H9 (cell line): ENCODE measurements at regions not wholly inside any gene's neighbourhood (a gene's known extent, or its start where the extent isn't known, plus 50 kb on each side); places are given as distances from the start of the nearest gene placed in this dataset.

Experiments used
- DNase-seq: peaks from one replicate; pipeline ENCODE4 v3.0.0-alpha.2; 2017
- H2AFZ ChIP-seq: one replicate; pipeline ENCODE4 v1.6.1; 2013; ENCODE audit warnings: mild to moderate bottlenecking, low read length, control low read depth, moderate library complexity
- H2AK5ac ChIP-seq: 2 replicates; pipeline ENCODE4 v1.6.1; 2013; ENCODE audit warnings: low read length, control low read depth, mixed read lengths; ENCODE audit not compliant: insufficient read length
- H2BK120ac ChIP-seq: one replicate; pipeline ENCODE4 v1.6.1; 2013; ENCODE audit warnings: low read depth, mild to moderate bottlenecking, low read length, control low read depth, inconsistent platforms; ENCODE audit not compliant: poor library complexity, severe bottlenecking
- H2BK12ac ChIP-seq: 2 replicates; pipeline ENCODE4 v1.6.1; 2013; ENCODE audit warnings: low read length, control low read depth, mixed read lengths, low read depth; ENCODE audit not compliant: insufficient read length
- H2BK15ac ChIP-seq: 2 replicates; pipeline ENCODE4 v1.6.1; 2013; ENCODE audit warnings: low read depth, low read length, control low read depth
- H2BK20ac ChIP-seq: one replicate; pipeline ENCODE4 v1.6.1; 2013; ENCODE audit warnings: low read depth, mild to moderate bottlenecking, low read length, control low read depth, inconsistent platforms; ENCODE audit not compliant: poor library complexity, severe bottlenecking
- H2BK5ac ChIP-seq: 2 replicates; pipeline ENCODE4 v1.6.1; 2013; ENCODE audit warnings: low read length, control low read depth, mixed read lengths; ENCODE audit not compliant: insufficient read length
- H3K14ac ChIP-seq: 2 replicates; pipeline ENCODE4 v1.6.1; 2013; ENCODE audit warnings: low read length, control low read depth; ENCODE audit not compliant: insufficient read depth
- H3K18ac ChIP-seq: 2 replicates; pipeline ENCODE4 v1.6.1; 2013; ENCODE audit warnings: low read depth, mild to moderate bottlenecking, mixed read lengths, low read length, control low read depth; ENCODE audit not compliant: insufficient read length
- H3K23ac ChIP-seq: 2 replicates; pipeline ENCODE4 v1.6.1; 2013; ENCODE audit warnings: low read length, control low read depth, mixed read lengths, low read depth; ENCODE audit not compliant: insufficient read length
- H3K23me2 ChIP-seq: 2 replicates; pipeline ENCODE4 v1.6.1; 2013; ENCODE audit warnings: low read depth, mild to moderate bottlenecking, mixed read lengths, low read length, control low read depth; ENCODE audit not compliant: insufficient read length, poor library complexity, severe bottlenecking
- H3K27ac ChIP-seq: 2 replicates; pipeline ENCODE4 v1.5.1; 2013; ENCODE audit warnings: low read length, control low read depth, mixed read lengths, low read depth; ENCODE audit not compliant: insufficient read length
- H3K27me3 ChIP-seq: 2 replicates; pipeline ENCODE4 v1.6.1; 2013; ENCODE audit warnings: low read length, control low read depth, inconsistent platforms; ENCODE audit not compliant: insufficient read depth
- H3K4ac ChIP-seq: 2 replicates; pipeline ENCODE4 v1.6.1; 2013; ENCODE audit warnings: low read depth, mild to moderate bottlenecking, control low read depth, inconsistent platforms, low read length, moderate library complexity
- H3K4me1 ChIP-seq: 2 replicates; pipeline ENCODE4 v1.6.1; 2013; ENCODE audit warnings: low read length, control low read depth, inconsistent platforms; ENCODE audit not compliant: insufficient read depth
- H3K4me2 ChIP-seq: 2 replicates; pipeline ENCODE4 v1.6.1; 2013; ENCODE audit warnings: low read length, control low read depth, mixed read lengths; ENCODE audit not compliant: insufficient read length, insufficient read depth
- H3K56ac ChIP-seq: 2 replicates; pipeline ENCODE4 v1.6.1; 2013; ENCODE audit warnings: low read depth, mild to moderate bottlenecking, mixed read lengths, low read length, control low read depth; ENCODE audit not compliant: insufficient read length
- H3K79me1 ChIP-seq: 2 replicates; pipeline ENCODE4 v1.6.1; 2013; ENCODE audit warnings: low read depth, mild to moderate bottlenecking, moderate library complexity, low read length, control low read depth, inconsistent platforms; ENCODE audit not compliant: insufficient read depth, poor library complexity, severe bottlenecking
- H3K79me2 ChIP-seq: 2 replicates; pipeline ENCODE4 v1.6.1; 2013; ENCODE audit warnings: low read length, control low read depth, inconsistent platforms; ENCODE audit not compliant: insufficient read depth
- H3K9ac ChIP-seq: 2 replicates; pipeline ENCODE4 v1.6.1; 2013; ENCODE audit warnings: low read length, control low read depth, mixed read lengths; ENCODE audit not compliant: insufficient read length; ENCODE audit errors: extremely low read depth
- H3K9me3 ChIP-seq: one replicate; pipeline ENCODE4 v1.6.1; 2013; ENCODE audit warnings: low read depth, low read length, inconsistent platforms; ENCODE audit not compliant: control insufficient read depth
- H3T11ph ChIP-seq: one replicate; pipeline ENCODE4 v1.6.1; 2013; ENCODE audit warnings: mild to moderate bottlenecking, low read length, control low read depth, inconsistent platforms
- H4K20me1 ChIP-seq: one replicate; pipeline ENCODE4 v1.6.1; 2013; ENCODE audit not compliant: control insufficient read depth, insufficient read length, insufficient read depth
- H4K5ac ChIP-seq: 2 replicates; pipeline ENCODE4 v1.6.1; 2013; ENCODE audit warnings: low read depth, mild to moderate bottlenecking, mixed read lengths, low read length, control low read depth; ENCODE audit not compliant: insufficient read length
- H4K8ac ChIP-seq: replicated peaks from 2 replicates; pipeline ENCODE4 v1.6.1; 2013; ENCODE audit warnings: low read length, control low read depth, mixed read lengths, low read depth; ENCODE audit not compliant: insufficient read length
- H4K91ac ChIP-seq: 2 replicates; pipeline ENCODE4 v1.6.1; 2013; ENCODE audit warnings: low read depth, mild to moderate bottlenecking, moderate library complexity, mixed read lengths, low read length, control low read depth; ENCODE audit not compliant: insufficient read length
- H3K27ac Mint-ChIP-seq, 3 experiments: 2 replicates in 2 of 3; 3 replicates in 1 of 3; pipeline ENCODE4 v1.8.0; 2020 to 2021; ENCODE audit warnings: mixed read lengths in 3 of 3, mild to moderate bottlenecking in 1 of 3, moderate library complexity in 1 of 3
- H3K27me3 Mint-ChIP-seq: 2 replicates; pipeline ENCODE4 v1.8.0; 2021; ENCODE audit warnings: low read depth, mild to moderate bottlenecking, moderate library complexity, mixed read lengths
- H3K36me3 Mint-ChIP-seq, 3 experiments: 2 replicates in 2 of 3; 3 replicates in 1 of 3; pipeline ENCODE4 v1.8.0; 2020 to 2021; ENCODE audit warnings: low read depth in 3 of 3, mixed read lengths in 3 of 3; ENCODE audit not compliant: insufficient read depth in 1 of 3
- H3K4me1 Mint-ChIP-seq, 2 experiments: 2 replicates each; pipeline ENCODE4 v1.8.0; 2020; ENCODE audit warnings: mixed read lengths in 2 of 2
- H3K4me3 Mint-ChIP-seq, 2 experiments: 2 replicates in 1 of 2; 3 replicates in 1 of 2; pipeline ENCODE4 v1.8.0; 2020 to 2021; ENCODE audit warnings: mild to moderate bottlenecking in 2 of 2, mixed read lengths in 2 of 2, moderate library complexity in 1 of 2
- H3K9me3 Mint-ChIP-seq, 2 experiments: 2 replicates in 1 of 2; 3 replicates in 1 of 2; pipeline ENCODE4 v1.8.0; 2020; ENCODE audit warnings: mild to moderate bottlenecking in 2 of 2, mixed read lengths in 2 of 2, moderate library complexity in 1 of 2
- CTCF ChIP-seq: fragments of 200-600 bp; sonication (generic); conservative IDR thresholded peaks from 3 replicates; pipeline ENCODE4 v1.8.0; 2021; ENCODE audit warnings: antibody characterized with exemption, mild to moderate bottlenecking
- WGBS: extraction: QIAGEN DNeasy Blood & Tissue Kit; methylation state at CpG from one replicate; pipeline ENCODE4 v1.1.7; 2013; ENCODE audit warnings: missing lambda C conversion rate, low lambda C conversion rate, mixed read lengths; ENCODE audit not compliant: insufficient read length; ENCODE audit errors: extremely low coverage; 5-methylcytosine and 5-hydroxymethylcytosine counted together

- Histone ChIP-seq H3K23me2 (no peaks in the 10 kb centered on the region), H2AFZ (no peak overlapping the region), H4K91ac (no peak overlapping the region), H3K56ac (no peak overlapping the region), H3K9ac (no peak overlapping the region), H3T11ph (no peak overlapping the region), H2BK12ac (no peak overlapping the region), H3K4ac (no peak overlapping the region), H2AK5ac (no peak overlapping the region), H3K27ac (no peak overlapping the region), H3K79me1 (no peaks in the 10 kb centered on the region), H3K18ac (no peak overlapping the region), H2BK120ac (no peak overlapping the region), H4K5ac (no peak overlapping the region), H4K20me1 (no peaks in the 10 kb centered on the region), H3K79me2 (no peaks in the 10 kb centered on the region), H4K8ac (no peak overlapping the region), H2BK15ac (no peak overlapping the region), H3K23ac (no peak overlapping the region), H2BK5ac (no peak overlapping the region), H3K4me1 (no peaks in the 10 kb centered on the region; the same call in 1 of the 2 replicates), H3K14ac (no peak overlapping the region), H3K9me3 (no peaks in the 10 kb centered on the region), H3K4me2 (no peak overlapping the region), H3K27me3 (no peaks in the 10 kb centered on the region), H2BK20ac (no peak overlapping the region)
- Mint-ChIP-seq H3K4me3 (no peak overlapping the region), H3K27me3 (no peaks in the 10 kb centered on the region), H3K36me3 (no peaks in the 10 kb centered on the region), H3K4me1 (peaks cover 6% of the 10 kb centered on the region in 2 experiments), H3K27ac (no peak overlapping the region), H3K9me3 (no peaks in the 10 kb centered on the region)
- no CpG with 5 or more reads among the region's 3 CpGs for WGBS
- no peak for DNase-seq
- TF ChIP-seq CTCF = no peak
Observed at GRCh38 chr4:155081222-155081621, 127.2 kb upstream of the NPY2R start.
